Neuronal stem cell (in vitro differentiated cells): ENCODE measurements at regions not wholly inside any gene's neighbourhood (a gene's known extent, or its start where the extent isn't known, plus 50 kb on each side); places are given as distances from the start of the nearest gene placed in this dataset.

ENCODE experiments used
- DNase-seq: peaks from one replicate; pipeline ENCODE4 v3.0.0-alpha.2; 2013; ENCODE audit warnings: low spot score
- H2AFZ ChIP-seq: one replicate; pipeline ENCODE4 v1.6.1; 2013; ENCODE audit warnings: mild to moderate bottlenecking, low read length, inconsistent platforms
- H2AK5ac ChIP-seq: 2 replicates; pipeline ENCODE4 v1.6.1; 2013; ENCODE audit warnings: low read depth, mild to moderate bottlenecking, inconsistent platforms, low read length, moderate library complexity, mixed read lengths
- H2BK120ac ChIP-seq: 2 replicates; pipeline ENCODE4 v1.6.1; 2013; ENCODE audit warnings: low read depth, mild to moderate bottlenecking, inconsistent platforms, low read length, moderate library complexity, mixed read lengths
- H2BK12ac ChIP-seq: one replicate; pipeline ENCODE4 v1.6.1; 2013; ENCODE audit warnings: low read length, inconsistent platforms
- H2BK15ac ChIP-seq: 2 replicates; pipeline ENCODE4 v1.6.1; 2013; ENCODE audit warnings: mild to moderate bottlenecking, low read length, inconsistent platforms, mixed read lengths
- H2BK5ac ChIP-seq: one replicate; pipeline ENCODE4 v1.6.1; 2013; ENCODE audit warnings: inconsistent platforms, mild to moderate bottlenecking, low read length, moderate library complexity
- H3K14ac ChIP-seq: one replicate; pipeline ENCODE4 v1.6.1; 2013; ENCODE audit warnings: low read length, inconsistent platforms
- H3K18ac ChIP-seq: 2 replicates; pipeline ENCODE4 v1.6.1; 2013; ENCODE audit warnings: low read length, inconsistent platforms
- H3K23ac ChIP-seq: 2 replicates; pipeline ENCODE4 v1.6.1; 2013; ENCODE audit warnings: low read depth, mild to moderate bottlenecking, mixed read lengths, low read length, inconsistent platforms; ENCODE audit not compliant: poor library complexity
- H3K27ac ChIP-seq: replicated peaks from 3 replicates; pipeline ENCODE4 v1.5.1; 2013; ENCODE audit warnings: low read length, inconsistent platforms
- H3K27me3 ChIP-seq, 3 experiments: 2 replicates each; pipeline ENCODE4 v1.6.1; 2013; ENCODE audit warnings: low read length in 3 of 3, mild to moderate bottlenecking in 2 of 3, inconsistent platforms in 1 of 3, low read depth in 1 of 3, mixed read lengths in 1 of 3, moderate library complexity in 1 of 3; ENCODE audit not compliant: control insufficient read depth in 3 of 3, insufficient read depth in 3 of 3
- H3K36me3 ChIP-seq, 2 donors: replicated peaks in 1 of 2; 2 replicates each; pipeline ENCODE4 v1.6.1; 2013; ENCODE audit warnings: low read length in 2 of 2; ENCODE audit not compliant: control insufficient read depth in 2 of 2, insufficient read depth in 2 of 2
- H3K4ac ChIP-seq: 2 replicates; pipeline ENCODE4 v1.6.1; 2013; ENCODE audit warnings: inconsistent platforms, mild to moderate bottlenecking, low read length, moderate library complexity
- H3K4me1 ChIP-seq, 2 donors: 1 replicate in 1 of 2; 2 replicates in 1 of 2; pipeline ENCODE4 v1.6.1; 2013; ENCODE audit warnings: low read length in 2 of 2, low read depth in 1 of 2; ENCODE audit not compliant: control insufficient read depth in 2 of 2, insufficient read depth in 1 of 2
- H3K4me2 ChIP-seq: one replicate; pipeline ENCODE4 v1.6.1; 2013; ENCODE audit warnings: mild to moderate bottlenecking, low read length, inconsistent platforms; ENCODE audit not compliant: insufficient read depth, poor library complexity, severe bottlenecking
- H3K4me3 ChIP-seq, 2 donors: 2 replicates each; pipeline ENCODE4 v1.5.1; 2013; ENCODE audit warnings: low read length in 2 of 2, mild to moderate bottlenecking in 2 of 2, inconsistent platforms in 1 of 2, moderate library complexity in 1 of 2
- H3K79me1 ChIP-seq: one replicate; pipeline ENCODE4 v1.6.1; 2013; ENCODE audit warnings: low read depth, mild to moderate bottlenecking, inconsistent platforms, low read length, moderate library complexity
- H3K9ac ChIP-seq: one replicate; pipeline ENCODE4 v1.6.1; 2013; ENCODE audit warnings: mild to moderate bottlenecking, low read depth, low read length, inconsistent platforms; ENCODE audit not compliant: poor library complexity
- H3K9me3 ChIP-seq, 2 donors: replicated peaks in 1 of 2; 2 replicates each; pipeline versions ENCODE3 to v1.6.1; 2013; ENCODE audit warnings: low read length in 2 of 2, mild to moderate bottlenecking in 2 of 2, inconsistent platforms in 1 of 2, low read depth in 1 of 2, mixed read lengths in 1 of 2, moderate library complexity in 1 of 2; ENCODE audit not compliant: control insufficient read depth in 2 of 2, insufficient read depth in 1 of 2
- H4K8ac ChIP-seq: one replicate; pipeline ENCODE4 v1.6.1; 2013; ENCODE audit warnings: low read depth, mild to moderate bottlenecking, inconsistent platforms, low read length, moderate library complexity
- H4K91ac ChIP-seq: one replicate; pipeline ENCODE4 v1.6.1; 2013; ENCODE audit warnings: low read length, low read depth, mild to moderate bottlenecking, inconsistent platforms; ENCODE audit not compliant: poor library complexity
- WGBS, 2 donors: extraction: QIAGEN DNeasy Blood & Tissue Kit; methylation state at CpG; one replicate each; pipeline ENCODE4 v1.1.7; 2013; ENCODE audit warnings: missing lambda C conversion rate in 2 of 2, mixed read lengths in 1 of 2; ENCODE audit not compliant: insufficient read length in 2 of 2, insufficient replicate concordance in 1 of 2; ENCODE audit errors: extremely low coverage in 2 of 2; 5-methylcytosine and 5-hydroxymethylcytosine counted together

- no CpG with 5 or more reads among the region's 5 CpGs for WGBS, 2 donors
- Histone ChIP-seq H3K23ac (no peak overlapping the region), H3K36me3 (no peaks in the 10 kb centered on the region), H3K4me3 (no peak overlapping the region), H3K4me2 (no peak overlapping the region), H4K91ac (no peak overlapping the region), H2BK12ac (no peak overlapping the region), H2AFZ (no peak overlapping the region), H2BK120ac (no peak overlapping the region), H2AK5ac (no peak overlapping the region), H3K4ac (no peak overlapping the region), H3K4me1 (peaks cover 3 to 5% of the 10 kb centered on the region in 2 donors), H3K14ac (no peak overlapping the region), H3K18ac (no peak overlapping the region), H3K27ac (no peak overlapping the region), H2BK15ac (no peak overlapping the region), H2BK5ac (no peak overlapping the region), H3K9ac (no peak overlapping the region), H3K9me3 (no peaks in the 10 kb centered on the region), H4K8ac (no peak overlapping the region), H3K79me1 (no peaks in the 10 kb centered on the region), H3K27me3 (no peaks in the 10 kb centered on the region)
- no peak for DNase-seq
These were observed 238.3 kb upstream of the PWP1 start for GRCh38 chr12:107447336-107447735.

GRCh38 chr12:107448198-107448597, 237.4 kb upstream of the PWP1 start:
- Histone ChIP-seq H3K18ac (no peak overlapping the region), H3K79me1 (no peaks in the 10 kb centered on the region), H2BK15ac (no peak overlapping the region), H3K14ac (no peak overlapping the region), H4K91ac (no peak overlapping the region), H4K8ac (no peak overlapping the region), H2AK5ac (no peak overlapping the region), H3K4me3 (no peak overlapping the region), H3K36me3 (no peaks in the 10 kb centered on the region), H2BK12ac (no peak overlapping the region), H2BK120ac (no peak overlapping the region), H2AFZ (no peak overlapping the region), H3K9ac (no peak overlapping the region), H3K27me3 (no peaks in the 10 kb centered on the region), H3K27ac (no peak overlapping the region), H3K9me3 (peaks cover 0 to 2% of the 10 kb centered on the region in 2 donors), H3K4me1 (peaks cover 3 to 5% of the 10 kb centered on the region in 2 donors), H3K23ac (no peak overlapping the region), H3K4ac (no peak overlapping the region), H2BK5ac (no peak overlapping the region), H3K4me2 (no peak overlapping the region)
- no CpG with 5 or more reads among the region's 1 CpG for WGBS, 2 donors
- peak; percentile 15 for DNase-seq

- Histone ChIP-seq H3K4me1 (peaks cover 3 to 5% of the 10 kb centered on the region in 2 donors), H2BK120ac (no peak overlapping the region), H3K27me3 (no peaks in the 10 kb centered on the region), H3K79me1 (no peaks in the 10 kb centered on the region), H3K4me2 (no peak overlapping the region), H2BK5ac (no peak overlapping the region), H3K9ac (no peak overlapping the region), H3K27ac (no peak overlapping the region), H3K9me3 (peaks cover 0 to 2% of the 10 kb centered on the region in 2 donors), H3K18ac (no peak overlapping the region), H2BK12ac (no peak overlapping the region), H4K91ac (no peak overlapping the region), H3K4me3 (no peak overlapping the region), H2AFZ (no peak overlapping the region), H2BK15ac (no peak overlapping the region), H2AK5ac (no peak overlapping the region), H3K36me3 (no peaks in the 10 kb centered on the region), H3K23ac (no peak overlapping the region), H4K8ac (no peak overlapping the region), H3K4ac (no peak overlapping the region), H3K14ac (no peak overlapping the region)
- DNase-seq: no peak
- no CpG with 5 or more reads among the region's 1 CpG for WGBS, 2 donors
These were observed 235.7 kb upstream of the PWP1 start for GRCh38 chr12:107449891-107450290.

GRCh38 chr12:107450541-107450940, 235.1 kb upstream of the PWP1 start:
- peaks cover 3 to 5% of the 10 kb centered on the region in 2 donors for H3K4me1 ChIP-seq
- H3K4me3 ChIP-seq: no peak overlapping the region
- H3K9ac ChIP-seq: no peak overlapping the region
- no peak overlapping the region for H2AK5ac ChIP-seq
- DNase-seq: no peak
- H2BK15ac ChIP-seq: no peak overlapping the region
- no peak overlapping the region for H3K18ac ChIP-seq
- H3K36me3 ChIP-seq: no peaks in the 10 kb centered on the region
- H4K8ac ChIP-seq: no peak overlapping the region
- WGBS, 2 donors: no CpG with 5 or more reads among the region's 3 CpGs
- no peak overlapping the region for H3K27ac ChIP-seq
- H2AFZ ChIP-seq: no peak overlapping the region
- no peak overlapping the region for H4K91ac ChIP-seq
- no peak overlapping the region for H3K14ac ChIP-seq
- peaks cover 0 to 2% of the 10 kb centered on the region in 2 donors for H3K9me3 ChIP-seq
- no peak overlapping the region for H2BK120ac ChIP-seq
- H3K79me1 ChIP-seq: no peaks in the 10 kb centered on the region
- H3K23ac ChIP-seq: no peak overlapping the region
- no peak overlapping the region for H3K4me2 ChIP-seq
- H3K4ac ChIP-seq: no peak overlapping the region
- no peak overlapping the region for H2BK12ac ChIP-seq
- H2BK5ac ChIP-seq: no peak overlapping the region
- H3K27me3 ChIP-seq: no peaks in the 10 kb centered on the region
